ENCODE measurements at regions not wholly inside any gene's neighbourhood (a gene's known extent, or its start where the extent isn't known, plus 50 kb on each side); places are given as distances from the start of the nearest gene placed in this dataset.

GRCh38 chr3:14286887-14287500, 108.4 kb downstream of the LSM3 start:
- DNase-seq (ENCODE audit: low read depth) = no peak

GRCh38 chr3:14288177-14288788, 109.7 kb downstream of the LSM3 start:
- no peak for DNase-seq (ENCODE audit: low read depth)

GRCh38 chr3:14288833-14289451, 110.3 kb downstream of the LSM3 start:
- DNase-seq (ENCODE audit: low read depth) = no peak

GRCh38 chr3:14289590-14290461, 111.2 kb downstream of the LSM3 start:
- DNase-seq (ENCODE audit: low read depth) = no peak

- no peak for DNase-seq (ENCODE audit: low read depth)
These were observed 111.6 kb upstream of the SLC6A6 start for GRCh38 chr3:14290631-14291385.

DNA sequence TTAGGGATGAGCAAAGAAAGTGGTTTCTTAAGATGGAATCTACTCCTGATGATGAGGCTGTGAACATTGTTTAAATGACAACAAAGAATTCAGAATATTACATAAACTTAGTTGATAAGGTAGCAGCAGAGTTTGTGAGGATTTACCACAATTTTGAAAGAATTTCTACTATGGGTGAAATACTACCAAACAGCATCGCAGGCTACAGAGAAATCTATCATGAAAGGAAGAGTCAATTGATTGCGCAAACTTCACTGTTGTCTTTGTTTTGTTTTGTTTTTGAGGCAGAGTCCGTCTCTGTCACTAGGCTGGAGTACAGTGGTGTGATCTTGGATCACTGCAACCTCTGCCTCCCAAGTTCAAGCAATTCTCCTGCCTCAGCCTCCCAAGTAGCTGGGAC, 107.4 kb upstream of the SLC6A6 start:
- no peak for DNase-seq (ENCODE audit: low read depth)

- no peak for DNase-seq (ENCODE audit: low read depth)
These were observed 106.6 kb upstream of the SLC6A6 start for GRCh38 chr3:14295801-14296200.

DNA sequence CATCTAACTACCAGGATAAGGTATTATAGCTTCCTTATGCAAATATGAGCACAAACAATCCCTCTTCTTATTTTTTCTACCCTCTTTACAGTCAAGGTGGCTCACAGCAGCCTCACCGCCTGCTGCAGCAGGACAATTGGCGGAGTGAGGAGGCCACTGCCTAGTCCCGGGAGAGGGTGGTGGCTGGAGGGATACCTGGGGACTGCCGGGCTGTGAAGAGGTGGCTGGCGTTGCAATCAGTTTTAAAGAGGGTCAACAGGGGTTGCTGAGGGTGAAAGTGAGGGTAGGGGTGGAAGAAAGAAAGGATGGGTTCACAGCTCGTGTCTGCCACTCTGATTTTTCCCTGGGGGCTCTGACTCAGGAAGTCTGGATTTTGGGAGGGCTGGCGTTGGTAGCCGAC, 105.1 kb upstream of the SLC6A6 start:
- DNase-seq (ENCODE audit: low read depth) = no peak

- DNase-seq (ENCODE audit: low read depth) = no peak
These were observed 104.6 kb upstream of the SLC6A6 start for GRCh38 chr3:14297784-14298236.

GRCh38 chr3:14298442-14298841, 104.0 kb upstream of the SLC6A6 start:
- no peak for DNase-seq (ENCODE audit: low read depth)

DNA sequence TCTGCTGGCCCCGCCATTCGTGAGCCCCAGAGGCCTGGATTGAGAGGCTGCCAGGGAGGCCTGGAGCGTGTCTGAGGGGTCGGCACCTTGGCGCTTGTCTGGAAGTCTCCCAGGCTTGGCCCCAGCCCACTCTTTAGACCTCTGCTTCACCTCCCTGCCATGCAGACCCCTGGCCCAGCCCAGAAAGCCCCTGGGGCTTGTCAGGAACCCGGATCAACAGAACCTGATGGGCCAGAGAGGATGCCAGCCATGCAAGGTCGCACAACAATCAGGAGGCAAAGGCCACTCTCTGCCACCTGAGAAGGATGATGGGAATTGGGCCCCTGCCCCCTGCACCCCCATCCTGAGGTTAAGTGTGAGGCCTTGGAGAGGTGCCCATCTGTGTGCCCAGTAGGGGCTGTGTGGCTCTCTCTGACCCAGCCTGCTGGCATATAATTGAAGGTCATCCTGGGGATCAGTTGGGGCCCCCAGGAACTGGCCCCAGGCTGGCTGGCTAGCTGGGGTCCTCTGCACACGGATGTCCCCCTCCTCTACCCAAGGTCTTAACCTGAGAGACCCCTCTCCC, 103.3 kb upstream of the SLC6A6 start:
- DNase-seq (ENCODE audit: low read depth) = no peak

GRCh38 chr3:14299767-14300166, 102.6 kb upstream of the SLC6A6 start:
- DNase-seq (ENCODE audit: low read depth) = no peak

DNA sequence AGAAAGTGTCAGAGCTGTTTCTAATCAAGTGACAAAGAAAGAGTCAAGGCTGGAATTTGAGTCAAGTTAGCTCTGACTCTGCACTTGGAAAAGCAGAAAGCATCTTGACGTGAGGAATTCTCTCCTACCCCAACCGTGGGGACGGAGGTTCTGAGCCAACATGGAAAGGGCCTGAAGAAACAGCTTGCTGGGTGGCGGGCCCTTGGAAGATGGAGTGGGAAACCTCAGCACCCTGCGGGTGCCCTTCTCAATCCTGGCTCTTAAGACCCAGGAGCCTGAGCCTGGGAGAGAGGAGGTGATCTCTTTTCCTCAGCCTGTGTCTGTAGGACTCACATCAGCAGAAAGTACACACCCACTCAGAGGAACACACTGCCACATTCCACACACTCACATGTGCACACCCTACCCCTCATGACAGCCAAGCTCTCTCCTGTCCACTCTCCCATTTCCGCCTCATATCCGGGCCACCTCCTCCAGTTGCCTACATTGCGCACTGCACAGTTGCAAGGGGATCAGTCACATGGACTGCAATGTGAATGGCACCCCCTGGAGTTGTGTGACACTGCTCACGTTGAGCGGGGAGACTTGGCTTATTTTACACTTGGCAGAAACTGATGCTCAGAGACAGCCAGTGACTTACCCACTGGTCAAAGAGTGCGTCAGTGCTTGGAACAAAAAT, 101.5 kb upstream of the SLC6A6 start:
- no peak for DNase-seq (ENCODE audit: low read depth)

- DNase-seq (ENCODE audit: low read depth) = no peak
These were observed 100.8 kb upstream of the SLC6A6 start for GRCh38 chr3:14301558-14301957.

DNA sequence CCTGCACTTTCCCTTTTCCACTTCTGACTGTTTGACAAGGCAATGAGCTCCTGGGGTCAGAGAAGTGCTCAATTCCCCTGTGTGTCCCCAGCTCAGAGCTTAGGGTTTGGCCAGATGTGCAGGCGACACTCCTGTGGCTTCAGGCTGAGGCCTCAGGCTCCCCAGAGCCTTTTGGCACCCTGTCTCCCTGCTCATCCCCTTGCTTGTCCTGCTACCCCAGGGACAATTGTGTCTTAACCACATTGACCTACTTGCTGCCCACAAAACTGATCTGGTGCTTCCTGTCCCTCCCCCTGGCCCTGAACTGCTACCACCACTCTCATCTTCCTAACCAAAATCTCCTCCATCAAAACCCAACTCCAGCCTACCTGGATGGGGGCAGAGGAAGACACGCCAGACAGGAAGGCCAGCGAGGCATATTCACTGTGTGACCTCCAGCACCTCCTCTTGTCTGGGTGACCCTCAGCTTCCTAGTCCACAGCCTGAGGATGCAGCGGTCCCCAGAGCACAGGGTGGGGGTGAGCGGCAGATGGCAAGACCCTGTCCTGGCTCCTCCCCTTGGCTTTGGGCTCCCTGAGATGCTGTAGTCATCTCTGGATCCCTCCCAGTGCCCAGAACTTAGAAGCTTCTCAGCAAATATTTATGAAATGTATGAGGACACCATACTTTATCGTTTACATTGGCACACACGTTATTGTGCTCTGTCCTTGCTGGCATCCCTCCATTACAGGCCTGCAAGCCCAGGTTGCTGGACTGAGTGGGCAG, 98.9 kb upstream of the SLC6A6 start:
- DNase-seq (ENCODE audit: low read depth) = no peak

- no peak for DNase-seq (ENCODE audit: low read depth)
These were observed 98.0 kb upstream of the SLC6A6 start for GRCh38 chr3:14304101-14305045.

DNA sequence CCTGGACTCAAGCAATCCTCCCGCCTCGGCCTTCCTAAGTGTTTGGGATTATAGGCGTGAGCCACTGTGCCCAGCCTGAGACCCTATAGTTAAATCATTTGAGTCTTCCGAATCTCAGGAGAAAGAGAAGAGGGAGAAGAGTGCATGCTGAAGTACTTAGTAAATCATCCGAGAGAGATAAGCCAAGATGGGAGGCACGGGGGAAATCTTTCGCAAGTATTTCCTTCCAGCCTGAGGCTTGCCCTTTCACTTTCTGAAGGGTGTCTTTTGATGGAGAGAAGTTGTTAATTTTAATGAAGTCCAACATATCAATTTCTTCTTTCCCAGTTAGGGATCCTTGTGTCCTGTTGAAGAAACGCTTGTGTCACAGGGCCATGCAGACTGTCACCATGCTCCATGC, 97.1 kb upstream of the SLC6A6 start:
- no peak for DNase-seq (ENCODE audit: low read depth)

- no peak for DNase-seq (ENCODE audit: low read depth)
These were observed 96.3 kb upstream of the SLC6A6 start for GRCh38 chr3:14306142-14306541.

DNA sequence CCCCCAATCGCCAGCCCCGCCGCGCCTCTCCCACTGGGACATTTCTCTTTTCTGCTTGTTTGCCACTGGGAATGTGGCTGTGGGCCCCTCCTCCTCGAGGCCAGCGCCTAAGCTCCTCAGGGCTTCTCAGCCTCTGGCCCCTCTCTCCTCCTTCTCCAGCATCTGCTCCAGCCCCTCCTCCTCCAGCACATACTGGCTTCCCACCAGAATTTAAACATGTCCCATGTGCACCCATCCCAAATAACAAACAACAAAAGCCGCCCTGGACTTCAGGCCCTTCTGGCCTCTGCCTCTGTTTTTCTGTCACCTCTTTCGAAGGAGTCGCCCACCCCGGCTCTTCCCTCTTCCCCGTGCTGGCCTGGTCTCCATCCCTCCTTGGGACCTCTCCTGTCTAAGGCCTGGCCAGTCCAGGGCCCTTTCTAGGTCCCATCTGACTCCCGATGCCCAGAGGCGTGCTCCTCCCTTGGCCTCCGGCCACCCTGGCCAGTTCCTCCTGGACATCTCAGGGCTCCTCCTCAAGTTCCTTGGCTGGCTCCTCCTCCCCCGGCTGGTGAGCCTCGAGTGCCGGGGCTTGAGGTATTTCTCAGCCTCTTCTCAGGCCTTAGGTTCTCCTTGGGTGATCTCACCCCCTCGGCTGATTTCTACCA, 94.6 kb upstream of the SLC6A6 start:
- no peak for DNase-seq (ENCODE audit: low read depth)

All from activated T-cell treated with anti-CD3 and anti-CD28 coated beads for 24 hours (primary cell).